Frontal cortex (tissue), 3 donors: ENCODE measurements at regions not wholly inside any gene's neighbourhood (a gene's known extent, or its start where the extent isn't known, plus 50 kb on each side); places are given as distances from the start of the nearest gene placed in this dataset.

Source experiments
- DNase-seq, 2 donors: peaks; one replicate each; pipeline ENCODE4 v3.0.0; 2012; ENCODE audit warnings: low spot score in 2 of 2
- FAIRE-seq: peaks from 2 replicates; lab custom pipeline; 2012; peaks lifted over from hg19 to GRCh38; lab: Jason Lieb, UNC
- donor health status: control.
- donor health status: control.
- donor health status: control.

- FAIRE-seq: no peak
- DNase-seq: no peak
These were observed 934.9 kb upstream of the AUTS2 start for GRCh38 chr7:68663392-68663791.

GRCh38 chr7:68671046-68671445 lies 927.2 kb upstream of the AUTS2 start:
- no peak for FAIRE-seq

GRCh38 chr7:68671671-68672070 lies 926.6 kb upstream of the AUTS2 start:
- DNase-seq (no peak), FAIRE-seq (peak; percentile 26)

More at GRCh38 chr7:68671046-68671445, 927.2 kb upstream of the AUTS2 start:
- no peak for DNase-seq

GRCh38 chr7:68674826-68675225 lies 923.4 kb upstream of the AUTS2 start:
- DNase-seq (no peak), FAIRE-seq (no peak)

- FAIRE-seq (no peak), DNase-seq (peak in 1 of 2 donors; percentile 23)
These were observed 921.3 kb upstream of the AUTS2 start for GRCh38 chr7:68676813-68677535.

- DNase-seq (no peak), FAIRE-seq (no peak)
These were observed 920.1 kb upstream of the AUTS2 start for GRCh38 chr7:68678196-68678595.

- FAIRE-seq: no peak
These were observed 918.6 kb upstream of the AUTS2 start for GRCh38 chr7:68679459-68680234.

GRCh38 chr7:68680235-68680872 lies 917.9 kb upstream of the AUTS2 start:
- DNase-seq (no peak), FAIRE-seq (no peak)

More at GRCh38 chr7:68679459-68680234, 918.6 kb upstream of the AUTS2 start:
- no peak for DNase-seq

- DNase-seq (no peak), FAIRE-seq (no peak)
These were observed 915.4 kb upstream of the AUTS2 start for GRCh38 chr7:68682910-68683309.

GRCh38 chr7:68684246-68684839 lies 913.9 kb upstream of the AUTS2 start:
- peak; percentile 19 to 27 for DNase-seq
- FAIRE-seq: no peak

GRCh38 chr7:68684996-68685395 lies 913.3 kb upstream of the AUTS2 start:
- no peak for FAIRE-seq
- DNase-seq: no peak

- FAIRE-seq: no peak
- DNase-seq: no peak
These were observed 909.7 kb upstream of the AUTS2 start for GRCh38 chr7:68688416-68689086.

- FAIRE-seq (no peak), DNase-seq (no peak)
These were observed 909.2 kb upstream of the AUTS2 start for GRCh38 chr7:68689087-68689433.

GRCh38 chr7:68691261-68692216 lies 906.7 kb upstream of the AUTS2 start:
- DNase-seq (no peak), FAIRE-seq (no peak)

GRCh38 chr7:68692511-68692910 lies 905.8 kb upstream of the AUTS2 start:
- no peak for DNase-seq
- FAIRE-seq: no peak

- DNase-seq: no peak
- FAIRE-seq: no peak
These were observed 903.6 kb upstream of the AUTS2 start for GRCh38 chr7:68694656-68695055.

GRCh38 chr7:68697796-68698280 lies 900.4 kb upstream of the AUTS2 start:
- no peak for FAIRE-seq
- no peak for DNase-seq

- DNase-seq (no peak), FAIRE-seq (no peak)
These were observed 899.1 kb upstream of the AUTS2 start for GRCh38 chr7:68699090-68699711.
